Right atrium auricular region (tissue), 2 donors: ENCODE measurements at regions not wholly inside any gene's neighbourhood (a gene's known extent, or its start where the extent isn't known, plus 50 kb on each side); places are given as distances from the start of the nearest gene placed in this dataset.

Source experiments
- DNase-seq: peaks from one replicate; pipeline ENCODE4 v3.0.0-alpha.2; 2019; ENCODE audit warnings: low spot score
- H3K27ac ChIP-seq, 2 donors: fragments of 200-600 bp; sonication (generic); 1 replicate in 1 of 2; 2 replicates in 1 of 2; pipeline ENCODE4 v1.5.1; 2016 to 2019
- H3K27me3 ChIP-seq, 2 donors: fragments of 200-600 bp; sonication (generic); one replicate each; pipeline versions ENCODE4 v1.5.1 to v1.6.0; 2017 to 2019
- H3K36me3 ChIP-seq: fragments of 200-600 bp; sonication (generic); one replicate; pipeline ENCODE4 v1.5.1; 2016
- H3K4me1 ChIP-seq, 2 donors: fragments of 200-600 bp; sonication (generic); one replicate each; pipeline versions ENCODE4 v1.5.1 to v1.6.0; 2017 to 2019
- H3K4me3 ChIP-seq, 2 donors: fragments of 200-600 bp; sonication (generic); 1 replicate in 1 of 2; 2 replicates in 1 of 2; pipeline ENCODE4 v1.5.1; 2017 to 2019; ENCODE audit warnings: mild to moderate bottlenecking in 1 of 2, moderate library complexity in 1 of 2
- H3K9me3 ChIP-seq, 2 donors: fragments of 200-600 bp; sonication (generic); one replicate each; pipeline ENCODE4 v1.5.1; 2019
- CTCF ChIP-seq, 2 donors: fragments of 200-600 bp; sonication (generic); IDR thresholded peaks; one replicate each; pipeline ENCODE4 v1.5.1; 2019; ENCODE audit warnings: antibody characterized with exemption in 2 of 2

GRCh38 chr10:88186335-88186734 is 322.9 kb downstream of the PTEN start:
- Histone ChIP-seq H3K9me3 (no peaks in the 10 kb centered on the region), H3K4me3 (no peak overlapping the region), H3K4me1 (no peaks in the 10 kb centered on the region), H3K27me3 (no peaks in the 10 kb centered on the region), H3K36me3 (no peaks in the 10 kb centered on the region), H3K27ac (no peak overlapping the region)
- TF ChIP-seq CTCF (IDR thresholded peaks at IDR 0.05) = no peak
- no peak for DNase-seq

- H3K27ac ChIP-seq = no peak overlapping the region
- DNase-seq = no peak
These were observed 324.0 kb downstream of the PTEN start for GRCh38 chr10:88187472-88187871.

GRCh38 chr10:88190123-88190522 is 326.7 kb downstream of the PTEN start:
- H3K9me3 ChIP-seq = no peaks in the 10 kb centered on the region
- no peak for TF ChIP-seq CTCF (IDR thresholded peaks at IDR 0.05)
- H3K27me3 ChIP-seq = no peaks in the 10 kb centered on the region
- peaks cover 0 to 7% of the 10 kb centered on the region in 2 donors for H3K4me1 ChIP-seq
- no peak overlapping the region for H3K27ac ChIP-seq
- DNase-seq = no peak
- H3K4me3 ChIP-seq = no peak overlapping the region
- no peaks in the 10 kb centered on the region for H3K36me3 ChIP-seq

More at GRCh38 chr10:88187472-88187871, 324.0 kb downstream of the PTEN start:
- Histone ChIP-seq H3K36me3 (no peaks in the 10 kb centered on the region), H3K27me3 (no peaks in the 10 kb centered on the region), H3K4me3 (no peak overlapping the region), H3K4me1 (no peaks in the 10 kb centered on the region), H3K9me3 (no peaks in the 10 kb centered on the region)
- TF ChIP-seq CTCF (IDR thresholded peaks at IDR 0.05) = no peak

- H3K36me3 ChIP-seq = no peaks in the 10 kb centered on the region
These were observed 327.3 kb downstream of the PTEN start for GRCh38 chr10:88190540-88191235.

GRCh38 chr10:88193018-88193417 is 329.6 kb downstream of the PTEN start:
- Histone ChIP-seq H3K4me3 (no peak overlapping the region), H3K4me1 (peaks cover 0 to 11% of the 10 kb centered on the region in 2 donors), H3K36me3 (no peaks in the 10 kb centered on the region), H3K27ac (no peak overlapping the region), H3K9me3 (no peaks in the 10 kb centered on the region), H3K27me3 (no peaks in the 10 kb centered on the region)
- no peak for DNase-seq
- TF ChIP-seq CTCF (IDR thresholded peaks at IDR 0.05) = no peak

More at GRCh38 chr10:88190540-88191235, 327.3 kb downstream of the PTEN start:
- peaks cover 0 to 11% of the 10 kb centered on the region in 2 donors for H3K4me1 ChIP-seq
- no peak for TF ChIP-seq CTCF (IDR thresholded peaks at IDR 0.05)
- no peaks in the 10 kb centered on the region for H3K9me3 ChIP-seq
- no peak for DNase-seq
- H3K4me3 ChIP-seq = no peak overlapping the region
- H3K27ac ChIP-seq = no peak overlapping the region
- no peaks in the 10 kb centered on the region for H3K27me3 ChIP-seq
